ENCODE measurements at regions not wholly inside any gene's neighbourhood (a gene's known extent, or its start where the extent isn't known, plus 50 kb on each side); places are given as distances from the start of the nearest gene placed in this dataset.

GRCh38 chr1:208928349-208929010, 655.0 kb upstream of the CAMK1G start:
- no peak for DNase-seq (ENCODE audit: low read depth in 3 of 3, low spot score in 1 of 3)

GRCh38 chr1:208929575-208929974, 653.9 kb upstream of the CAMK1G start:
- DNase-seq (ENCODE audit: low read depth in 3 of 3, low spot score in 1 of 3) = no peak

DNA sequence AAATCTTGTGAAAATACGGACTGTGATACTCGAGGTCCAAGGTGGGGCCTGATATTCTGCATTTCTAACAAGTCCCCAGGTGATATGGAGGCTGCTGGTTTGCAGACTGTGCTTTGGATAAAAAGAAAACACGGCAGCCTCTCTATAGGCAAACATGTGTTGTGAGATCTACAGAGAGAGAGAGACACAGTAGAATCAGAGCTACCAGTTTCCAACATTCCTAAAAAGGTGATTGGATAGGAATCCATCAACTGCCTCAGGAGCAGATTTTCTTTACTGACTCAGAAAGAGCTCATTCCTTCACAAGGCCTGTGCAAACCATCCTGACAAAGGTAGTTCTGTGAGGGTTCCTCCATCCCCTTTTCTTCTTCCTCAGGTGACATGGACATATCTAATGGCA, 651.6 kb upstream of the CAMK1G start:
- no peak for DNase-seq (ENCODE audit: low read depth in 3 of 3, low spot score in 1 of 3)

DNA sequence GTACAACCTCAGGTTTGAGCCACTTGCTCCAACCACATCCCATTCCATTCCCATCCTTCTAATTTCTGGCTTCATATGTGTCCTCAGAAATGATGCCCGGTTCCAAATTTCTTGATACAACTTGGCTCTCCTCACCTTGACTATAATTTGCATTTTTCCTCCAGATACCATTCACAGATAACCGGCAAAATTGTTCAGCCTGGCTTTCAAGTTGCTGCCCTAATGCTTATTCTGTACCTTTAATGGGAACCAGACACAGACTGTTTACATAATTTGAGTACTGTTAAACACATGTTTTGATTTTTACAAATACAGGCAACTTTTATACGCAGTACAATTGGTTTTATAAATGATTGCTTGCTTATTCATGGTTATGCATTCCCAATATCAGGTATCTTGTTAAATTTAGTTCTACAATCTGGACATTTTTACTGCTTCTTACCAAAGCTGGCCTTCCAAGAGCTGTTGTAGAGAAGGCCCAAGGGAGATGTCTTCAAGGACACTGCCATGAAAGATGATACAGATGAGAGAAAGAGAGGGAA, 649.5 kb upstream of the CAMK1G start:
- no peak for DNase-seq (ENCODE audit: low read depth in 3 of 3, low spot score in 1 of 3)

DNA sequence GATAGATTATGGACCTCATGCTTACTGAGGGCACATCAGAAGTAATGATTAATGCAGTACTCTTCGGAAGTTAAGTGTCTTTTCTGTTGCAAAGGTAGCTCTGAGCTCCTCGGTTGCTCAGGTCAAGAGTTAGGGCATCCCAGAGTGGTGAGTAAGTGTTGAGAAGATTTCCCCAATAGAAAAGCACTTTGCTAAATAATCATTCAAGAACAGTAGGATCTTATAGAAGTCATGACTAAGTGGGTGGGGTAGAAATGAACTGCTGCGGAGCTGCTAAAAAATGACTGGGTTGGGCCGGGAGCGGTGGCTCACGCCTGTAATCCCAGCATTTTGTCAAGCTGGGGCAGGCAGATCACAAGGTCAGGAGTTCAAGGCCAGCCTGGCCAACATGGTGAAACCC, 648.6 kb upstream of the CAMK1G start:
- DNase-seq (ENCODE audit: low read depth in 3 of 3, low spot score in 1 of 3) = no peak

GRCh38 chr1:208935517-208936187, 647.9 kb upstream of the CAMK1G start:
- no peak for DNase-seq (ENCODE audit: low read depth in 3 of 3, low spot score in 1 of 3)

GRCh38 chr1:208939537-208940085, 643.9 kb upstream of the CAMK1G start:
- DNase-seq (ENCODE audit: low read depth in 3 of 3, low spot score in 1 of 3) = no peak

DNA sequence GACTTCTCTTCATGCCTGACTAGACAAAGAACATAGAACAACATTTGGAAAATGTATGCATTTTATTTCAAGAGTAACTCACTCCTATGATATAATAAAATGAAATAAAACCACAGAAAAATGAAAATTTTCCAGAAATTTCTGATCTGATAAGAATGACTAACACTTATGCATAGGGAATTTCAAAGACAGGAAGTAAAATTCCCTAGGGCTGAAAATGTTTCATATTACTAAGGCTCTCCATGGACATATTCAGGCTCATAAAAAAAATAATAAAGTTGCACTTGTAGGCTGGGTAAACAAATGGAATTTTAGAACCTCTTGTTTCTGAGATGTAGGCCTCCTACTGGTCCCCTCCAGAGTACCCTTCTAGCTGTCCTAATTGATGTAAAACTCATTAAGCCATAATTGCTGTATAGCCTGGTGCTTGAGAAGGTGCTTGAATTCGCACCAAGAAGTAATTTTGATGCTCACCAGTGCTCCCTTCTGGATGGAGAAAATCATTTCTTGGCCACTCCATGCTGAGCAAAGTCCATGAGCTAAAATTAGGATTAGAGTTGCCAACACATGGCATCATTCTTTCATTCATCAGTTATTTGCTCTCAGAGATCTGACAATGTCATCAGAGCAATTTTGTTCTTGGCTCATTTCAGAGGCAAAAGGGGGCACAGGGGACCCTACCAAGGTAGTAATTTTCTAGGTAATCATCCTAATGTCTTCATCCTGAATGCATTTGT, 641.0 kb upstream of the CAMK1G start:
- no peak for DNase-seq (ENCODE audit: low read depth in 3 of 3, low spot score in 1 of 3)

DNA sequence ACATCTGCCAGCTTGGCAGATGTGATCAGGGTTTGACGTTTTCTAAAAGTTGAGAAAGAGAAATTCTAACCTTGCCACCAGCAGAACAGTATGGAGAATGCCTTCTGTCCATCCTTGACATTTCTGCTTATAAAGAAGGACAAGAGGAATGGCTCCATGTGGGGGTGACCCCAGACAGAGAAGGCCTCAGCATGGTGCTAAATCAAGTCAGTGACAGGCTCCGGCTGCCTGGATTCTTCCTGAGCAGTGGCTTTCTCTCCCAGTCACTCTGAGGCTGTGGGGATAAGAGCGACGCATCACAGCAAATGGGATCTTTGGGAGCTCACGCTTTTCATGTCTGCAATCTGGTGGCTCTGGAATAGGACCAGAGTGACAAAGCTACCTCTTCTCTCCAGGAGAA, 640.2 kb upstream of the CAMK1G start:
- DNase-seq (ENCODE audit: low read depth in 3 of 3, low spot score in 1 of 3) = no peak

GRCh38 chr1:208944981-208945451, 638.5 kb upstream of the CAMK1G start:
- no peak for DNase-seq (ENCODE audit: low read depth in 3 of 3, low spot score in 1 of 3)

- DNase-seq (ENCODE audit: low read depth in 3 of 3, low spot score in 1 of 3) = no peak
Observed at GRCh38 chr1:208950206-208950605, 633.3 kb upstream of the CAMK1G start.

DNA sequence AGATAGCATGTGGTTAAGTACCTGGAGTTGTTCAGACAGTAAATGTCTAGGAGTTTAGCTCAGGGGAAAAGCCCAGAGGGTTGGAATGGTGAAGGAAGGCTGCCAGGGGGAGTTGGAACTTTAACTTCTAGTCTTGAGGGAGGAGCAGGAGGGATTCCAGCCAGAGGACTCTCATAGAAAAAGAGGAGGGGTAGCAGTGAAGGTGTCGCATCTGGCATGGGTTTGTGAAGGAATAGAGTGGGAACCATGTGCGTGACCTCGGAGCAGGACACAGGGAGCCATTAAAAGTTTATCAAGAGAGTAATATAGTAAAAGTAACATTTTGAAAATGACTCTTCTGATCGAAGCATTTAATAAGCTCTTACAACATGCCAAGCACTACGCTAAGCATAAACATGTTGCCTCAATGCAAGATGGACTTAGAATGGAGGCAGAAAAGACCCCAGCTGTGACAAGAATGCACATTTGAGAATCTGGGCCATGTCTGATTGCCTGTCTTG, 632.4 kb upstream of the CAMK1G start:
- no peak for DNase-seq (ENCODE audit: low read depth in 3 of 3, low spot score in 1 of 3)

- no peak for DNase-seq (ENCODE audit: low read depth in 3 of 3, low spot score in 1 of 3)
Observed at GRCh38 chr1:208951908-208952307, 631.6 kb upstream of the CAMK1G start.

GRCh38 chr1:208962867-208963266, 620.6 kb upstream of the CAMK1G start:
- no peak for DNase-seq (ENCODE audit: low read depth in 3 of 3, low spot score in 1 of 3)

GRCh38 chr1:208965351-208965750, 618.2 kb upstream of the CAMK1G start:
- DNase-seq (ENCODE audit: low read depth in 3 of 3, low spot score in 1 of 3) = no peak

DNA sequence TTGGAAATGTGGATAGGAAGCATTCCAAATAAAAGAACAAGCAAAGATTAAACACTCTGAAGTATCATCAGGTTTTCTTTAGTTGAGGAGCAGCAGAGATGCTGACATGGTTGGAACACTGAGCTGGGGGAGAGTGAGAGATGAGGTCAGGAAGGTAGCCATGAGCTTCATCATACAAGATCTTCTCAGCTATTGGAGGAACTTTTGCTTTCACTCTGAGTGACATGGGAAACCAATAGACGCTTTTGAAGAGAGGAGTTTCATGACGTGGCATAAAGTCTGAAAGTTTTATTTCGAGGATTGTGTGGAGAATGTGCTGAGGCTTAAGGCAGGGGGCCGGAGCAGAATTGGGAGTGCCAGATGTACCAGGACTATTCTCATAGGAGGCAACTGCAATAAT, 616.2 kb upstream of the CAMK1G start:
- no peak for DNase-seq (ENCODE audit: low read depth in 3 of 3, low spot score in 1 of 3)

- DNase-seq (ENCODE audit: low read depth in 3 of 3, low spot score in 1 of 3) = no peak
Observed at GRCh38 chr1:208974717-208975116, 608.8 kb upstream of the CAMK1G start.

DNA sequence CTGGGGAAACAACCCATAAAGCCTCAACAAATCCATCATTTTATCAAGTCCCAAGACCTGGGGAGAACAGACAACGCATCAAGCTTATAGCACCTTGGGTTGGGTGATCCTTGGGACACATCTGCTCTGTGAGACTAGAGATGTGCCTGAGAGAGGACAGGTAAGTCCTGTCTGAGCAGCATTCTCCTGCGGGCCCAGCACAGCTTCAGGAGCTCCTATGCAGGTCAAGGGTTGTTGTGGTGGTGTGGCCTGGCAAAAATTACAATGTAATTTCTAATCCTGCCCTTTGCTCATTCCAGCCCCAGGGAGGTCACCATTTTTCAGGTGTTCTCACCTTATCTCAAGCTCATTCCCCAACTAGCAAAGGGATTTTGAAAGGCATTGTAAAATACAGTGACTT, 608.1 kb upstream of the CAMK1G start:
- DNase-seq (ENCODE audit: low read depth in 3 of 3, low spot score in 1 of 3) = no peak

GRCh38 chr1:208977012-208977411, 606.5 kb upstream of the CAMK1G start:
- no peak for DNase-seq (ENCODE audit: low read depth in 3 of 3, low spot score in 1 of 3)

- no peak for DNase-seq (ENCODE audit: low read depth in 3 of 3, low spot score in 1 of 3)
Observed at GRCh38 chr1:208977638-208978256, 605.8 kb upstream of the CAMK1G start.

GRCh38 chr1:208979776-208980175, 603.7 kb upstream of the CAMK1G start:
- DNase-seq (ENCODE audit: low read depth in 3 of 3, low spot score in 1 of 3) = no peak

Measured in stimulated activated CD4-positive, alpha-beta T cell treated with anti-CD3 and anti-CD28 coated beads, TNF-alpha, amount 100 ng/mL, for 1 hour (primary cell).